Suprapubic skin (tissue), 3 donors: ENCODE measurements at regions not wholly inside any gene's neighbourhood (a gene's known extent, or its start where the extent isn't known, plus 50 kb on each side); places are given as distances from the start of the nearest gene placed in this dataset.

Source experiments
- CTCF ChIP-seq, 2 donors: fragments of 200-600 bp in 1 of 2; fragments of 450-650 bp in 1 of 2; sonication (generic) in 1 of 2; IDR thresholded peaks; one replicate each; pipeline ENCODE4 v1.5.1; 2016 to 2019; ENCODE audit warnings: antibody characterized with exemption in 2 of 2, mild to moderate bottlenecking in 1 of 2, moderate library complexity in 1 of 2
- POLR2A ChIP-seq, 2 donors: fragments of 450-650 bp; IDR thresholded peaks; one replicate each; pipeline ENCODE4 v1.6.1; 2017; ENCODE audit warnings: antibody characterized with exemption in 2 of 2, mild to moderate bottlenecking in 2 of 2, moderate library complexity in 2 of 2

GRCh38 chr11:112705148-112705547 is 256.1 kb upstream of the NCAM1 start:
- no peak for TF ChIP-seq CTCF (IDR thresholded peaks at IDR 0.05)
- no peak for TF ChIP-seq POLR2A (IDR thresholded peaks at IDR 0.05)
